Fibroblast of lung (primary cell): ENCODE measurements at regions not wholly inside any gene's neighbourhood (a gene's known extent, or its start where the extent isn't known, plus 50 kb on each side); places are given as distances from the start of the nearest gene placed in this dataset.

ENCODE experiments used
- CTCF ChIP-seq, 2 donors: IDR thresholded peaks in 1 of 2; conservative IDR thresholded peaks in 1 of 2; 1 replicate in 1 of 2; 2 replicates in 1 of 2; pipeline ENCODE4 v1.5.1; 2011 to 2012; ENCODE audit warnings: low read length in 2 of 2, control low read depth in 1 of 2, inconsistent platforms in 1 of 2, low read depth in 1 of 2, mild to moderate bottlenecking in 1 of 2
- EZH2 ChIP-seq: IDR thresholded peaks from 2 replicates; pipeline ENCODE4 v1.5.1; 2012; ENCODE audit warnings: low read length, control low read depth, mild to moderate bottlenecking; ENCODE audit errors: missing control alignments

DNA sequence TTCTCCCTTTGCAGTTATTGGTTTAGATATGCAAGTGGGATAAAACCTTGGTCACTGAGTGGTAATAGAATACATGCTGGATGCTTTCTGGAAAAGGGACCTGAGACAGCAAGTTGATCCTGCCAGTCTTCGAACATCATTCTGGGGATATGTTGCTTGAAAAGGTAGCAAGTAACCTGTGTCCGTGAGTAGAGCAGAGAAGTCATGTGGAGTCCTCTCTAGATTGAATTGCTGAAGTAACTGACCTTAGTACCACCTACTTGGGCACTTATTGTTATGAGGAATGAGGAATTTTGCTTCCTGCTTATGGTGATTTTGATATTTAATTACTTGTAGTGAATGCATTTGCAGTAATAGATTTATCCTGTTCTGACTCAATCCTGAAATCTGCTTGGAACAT lies 367.3 kb upstream of the IMPG1 start:
- no peak for TF ChIP-seq CTCF (conservative IDR thresholded peaks at IDR 0.05 in 1 of 2, IDR thresholded peaks at IDR 0.05 in 1 of 2; ENCODE audit: low read depth in 1 of 2, low read length in 2 of 2)
- TF ChIP-seq EZH2 = no peak
